ENCODE measurements at regions not wholly inside any gene's neighbourhood (a gene's known extent, or its start where the extent isn't known, plus 50 kb on each side); places are given as distances from the start of the nearest gene placed in this dataset.

DNA sequence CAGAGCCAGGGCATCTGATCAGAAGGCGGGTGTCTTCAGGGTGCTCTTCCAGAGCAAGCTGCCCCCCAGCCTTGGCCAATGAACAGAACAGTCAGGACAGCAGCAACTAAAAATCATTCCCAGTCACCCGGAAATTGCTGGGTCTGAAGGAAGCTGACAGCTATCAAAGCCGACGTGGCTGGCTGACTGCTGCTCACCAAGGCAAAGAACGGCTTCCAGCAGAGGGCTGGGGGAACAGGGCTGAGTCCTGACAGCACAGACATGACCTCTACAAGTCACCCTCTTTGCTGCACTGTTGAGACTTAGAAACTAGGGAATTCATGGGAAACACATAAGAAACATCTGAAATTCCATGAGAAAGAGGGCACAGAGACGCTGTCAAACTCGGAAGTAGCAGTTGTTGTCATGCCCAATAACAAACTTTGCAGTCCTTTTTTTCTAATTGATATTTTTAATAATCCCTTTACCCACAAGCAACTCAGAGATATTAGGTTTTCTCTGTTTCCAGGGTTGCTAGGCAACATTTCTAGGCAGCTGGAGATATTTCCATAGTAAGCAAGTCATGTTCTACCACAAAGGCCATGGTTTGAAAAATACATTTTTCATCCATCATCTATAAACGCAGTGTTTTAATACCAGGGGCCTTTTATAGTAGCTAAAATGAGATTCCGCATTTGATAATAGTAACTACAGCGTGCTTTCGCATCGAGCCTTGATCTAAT is 365.2 kb downstream of the SEC23A start:
- H3K4me3 ChIP-seq (ENCODE audit: low read length): no peak overlapping the region
- no peak for DNase-seq (ENCODE audit: low read depth)
- no peak for TF ChIP-seq CTCF (conservative IDR thresholded peaks at IDR 0.05; ENCODE audit: low read length)

GRCh38 chr14:38735005-38735404 is 368.0 kb downstream of the SEC23A start:
- TF ChIP-seq CTCF (conservative IDR thresholded peaks at IDR 0.05; ENCODE audit: low read length): no peak
- DNase-seq (ENCODE audit: low read depth): no peak
- no peak overlapping the region for H3K4me3 ChIP-seq (ENCODE audit: low read length)

GRCh38 chr14:38731962-38732361 is 371.1 kb downstream of the SEC23A start:
- H3K4me3 ChIP-seq (ENCODE audit: low read length): no peak overlapping the region
- TF ChIP-seq CTCF (conservative IDR thresholded peaks at IDR 0.05; ENCODE audit: low read length): no peak
- no peak for DNase-seq (ENCODE audit: low read depth)

DNA sequence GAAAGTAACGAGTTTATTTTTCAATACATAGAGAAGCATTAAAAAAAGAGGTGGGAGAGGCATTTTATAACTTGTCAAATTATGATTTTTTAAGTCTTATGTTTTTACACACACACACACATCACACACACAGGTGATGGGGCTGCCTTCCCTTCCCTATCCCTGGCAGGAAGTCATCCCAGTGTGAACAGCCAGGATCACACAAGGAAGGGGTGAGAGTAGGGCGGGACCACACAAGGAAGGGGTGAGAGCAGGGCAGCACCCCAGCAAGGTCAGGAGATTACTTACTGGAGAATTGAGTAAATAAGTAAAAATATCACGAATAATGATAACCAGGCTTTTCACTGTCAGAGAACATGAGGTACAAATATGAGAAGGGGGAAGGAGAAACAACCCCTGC is 372.6 kb downstream of the SEC23A start:
- no peak for TF ChIP-seq CTCF (conservative IDR thresholded peaks at IDR 0.05; ENCODE audit: low read length)
- no peak for DNase-seq (ENCODE audit: low read depth)

DNA sequence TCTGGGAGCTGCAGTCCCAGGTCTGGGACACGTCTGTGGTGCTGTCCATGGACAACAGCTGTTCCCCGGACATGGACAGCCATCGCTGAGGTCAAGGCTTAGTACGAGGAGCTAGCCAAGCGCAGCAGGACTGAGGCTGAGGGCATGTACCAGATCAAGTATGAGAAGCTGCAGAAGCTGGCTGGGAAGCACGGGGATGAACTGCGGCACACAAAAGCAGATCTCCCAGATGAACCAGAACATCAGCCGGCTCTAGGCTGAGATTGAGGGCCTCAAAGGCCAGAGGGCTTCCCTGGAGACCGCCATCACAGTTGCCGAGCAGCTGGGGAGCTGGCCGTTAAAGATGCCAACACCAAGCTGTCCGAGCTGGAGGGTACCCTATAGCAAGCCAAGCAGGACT is 375.3 kb downstream of the SEC23A start:
- no peak for TF ChIP-seq CTCF (conservative IDR thresholded peaks at IDR 0.05; ENCODE audit: low read length)
- DNase-seq (ENCODE audit: low read depth): no peak
- no peak overlapping the region for H3K4me3 ChIP-seq (ENCODE audit: low read length)

More for the DNA sequence above, 372.6 kb downstream of the SEC23A start:
- no peak overlapping the region for H3K4me3 ChIP-seq (ENCODE audit: low read length)

DNA sequence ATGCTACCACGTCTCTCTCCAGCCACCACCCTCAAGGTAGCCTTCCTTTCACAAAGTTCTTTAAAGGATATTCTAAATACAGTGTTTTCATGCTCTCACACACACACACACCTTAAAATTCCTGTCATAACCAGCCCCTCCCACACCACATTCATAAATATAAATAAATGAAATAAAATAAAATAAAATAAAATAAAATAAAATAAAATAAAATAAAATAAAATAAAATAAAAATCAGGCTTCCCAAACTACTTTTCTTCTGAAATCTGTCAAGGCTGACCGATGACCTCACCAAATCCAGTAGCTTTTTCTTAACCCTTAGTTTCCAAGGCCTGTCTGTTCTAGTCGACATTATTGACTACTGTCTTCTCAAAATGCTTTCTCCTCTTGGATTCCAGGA is 378.4 kb downstream of the SEC23A start:
- TF ChIP-seq CTCF (conservative IDR thresholded peaks at IDR 0.05; ENCODE audit: low read length): no peak
- H3K4me3 ChIP-seq (ENCODE audit: low read length): no peak overlapping the region
- no peak for DNase-seq (ENCODE audit: low read depth)

DNA sequence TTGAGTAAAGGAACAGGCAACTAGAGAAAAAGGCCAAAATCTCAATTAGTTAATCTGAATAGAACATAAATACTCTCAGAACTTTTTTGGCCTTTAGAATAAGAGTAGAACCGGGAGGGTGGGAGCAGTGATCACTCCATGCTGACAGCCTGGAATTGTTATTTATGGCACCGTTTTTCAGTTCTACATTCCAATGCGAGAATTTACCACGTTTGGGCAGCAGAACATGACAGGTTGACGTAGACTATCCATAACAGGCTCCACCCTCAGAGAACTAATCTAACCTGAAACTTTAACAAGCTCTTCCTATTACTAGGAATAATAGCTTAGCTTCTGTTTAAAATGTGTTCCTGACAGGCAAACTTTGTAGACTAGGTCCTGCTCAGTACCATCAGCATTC is 379.1 kb downstream of the SEC23A start:
- H3K4me3 ChIP-seq (ENCODE audit: low read length): no peak overlapping the region
- TF ChIP-seq CTCF (conservative IDR thresholded peaks at IDR 0.05; ENCODE audit: low read length): no peak
- DNase-seq (ENCODE audit: low read depth): no peak
